ENCODE measurements at regions not wholly inside any gene's neighbourhood (a gene's known extent, or its start where the extent isn't known, plus 50 kb on each side); places are given as distances from the start of the nearest gene placed in this dataset.
"Not testable (repeated sequence)": the region's sequence is repeated elsewhere in the genome, so short reads cannot be mapped to it uniquely, and the experiment has no call there.

GRCh38 chr13:87322386-87322785 lies 348.8 kb upstream of the SLITRK5 start:
- WGBS, 2 donors = 20 to 26% methylated on average over 3 of the region's 3 CpGs

GRCh38 chr13:87324558-87324957 lies 346.6 kb upstream of the SLITRK5 start:
- Histone ChIP-seq H3K4me1 (ENCODE audit: control insufficient read depth in 1 of 2, insufficient read depth in 2 of 2, low read length in 2 of 2) (no peaks in the 10 kb centered on the region), H3K36me3 (ENCODE audit: control insufficient read depth in 1 of 2, insufficient read depth in 2 of 2, low read length in 1 of 2) (no peaks in the 10 kb centered on the region), H3K27me3 (ENCODE audit: control insufficient read depth in 1 of 2, insufficient read depth in 2 of 2, low read length in 1 of 2) (no peaks in the 10 kb centered on the region), H3K4me3 (ENCODE audit: low read length in 2 of 2) (no peak overlapping the region), H3K9me3 (ENCODE audit: control insufficient read depth, low read length) (no peaks in the 10 kb centered on the region), H3K27ac (ENCODE audit: low read depth in 1 of 2, low read length in 2 of 2) (no peak overlapping the region)
- 68 to 70% methylated on average over 3 of the region's 3 CpGs for WGBS, 2 donors
- ATAC-seq (ENCODE audit: low FRiP score) (no peak), DNase-seq (no peak)
- intact Hi-C loops (cut with DNase I) = no loop called here

More at GRCh38 chr13:87322386-87322785, 348.8 kb upstream of the SLITRK5 start:
- no peak overlapping the region for H3K27ac ChIP-seq (ENCODE audit: low read depth in 1 of 2, low read length in 2 of 2)
- intact Hi-C loops (cut with DNase I) = no loop called here
- H3K9me3 ChIP-seq (ENCODE audit: control insufficient read depth, low read length) = no peaks in the 10 kb centered on the region
- no peaks in the 10 kb centered on the region for H3K36me3 ChIP-seq (ENCODE audit: control insufficient read depth in 1 of 2, insufficient read depth in 2 of 2, low read length in 1 of 2)
- no peaks in the 10 kb centered on the region for H3K4me1 ChIP-seq (ENCODE audit: control insufficient read depth in 1 of 2, insufficient read depth in 2 of 2, low read length in 2 of 2)
- no peak for ATAC-seq (ENCODE audit: low FRiP score)
- no peak for DNase-seq
- H3K27me3 ChIP-seq (ENCODE audit: control insufficient read depth in 1 of 2, insufficient read depth in 2 of 2, low read length in 1 of 2) = no peaks in the 10 kb centered on the region
- no peak overlapping the region for H3K4me3 ChIP-seq (ENCODE audit: low read length in 2 of 2)

- peaks cover 2% of the 10 kb centered on the region for H3K9me3 ChIP-seq (ENCODE audit: control insufficient read depth, low read length)
- H3K36me3 ChIP-seq (ENCODE audit: control insufficient read depth in 1 of 2, insufficient read depth in 2 of 2, low read length in 1 of 2) = no peaks in the 10 kb centered on the region
- no peaks in the 10 kb centered on the region for H3K27me3 ChIP-seq (ENCODE audit: control insufficient read depth in 1 of 2, insufficient read depth in 2 of 2, low read length in 1 of 2)
- no peaks in the 10 kb centered on the region for H3K4me1 ChIP-seq (ENCODE audit: control insufficient read depth in 1 of 2, insufficient read depth in 2 of 2, low read length in 2 of 2)
- no peak overlapping the region for H3K27ac ChIP-seq (ENCODE audit: low read depth in 1 of 2, low read length in 2 of 2)
- ATAC-seq (ENCODE audit: low FRiP score) (no peak), DNase-seq (no peak)
- WGBS, 2 donors = 53 to 56% methylated on average over 3 of the region's 3 CpGs
- intact Hi-C loops (cut with DNase I) = no loop called here
- H3K4me3 ChIP-seq (ENCODE audit: low read length in 2 of 2) = no peak overlapping the region
Measured at GRCh38 chr13:87331178-87331577, 340.0 kb upstream of the SLITRK5 start.

- 76 to 82% methylated on average over 5 of the region's 5 CpGs for WGBS, 2 donors
- intact Hi-C loops (cut with DNase I) = no loop called here
Measured at GRCh38 chr13:87333599-87333998, 337.6 kb upstream of the SLITRK5 start.

GRCh38 chr13:87334176-87334575 lies 337.0 kb upstream of the SLITRK5 start:
- Histone ChIP-seq H3K27me3 (ENCODE audit: control insufficient read depth in 1 of 2, insufficient read depth in 2 of 2, low read length in 1 of 2) (no peaks in the 10 kb centered on the region), H3K27ac (ENCODE audit: low read depth in 1 of 2, low read length in 2 of 2) (no peak overlapping the region), H3K9me3 (ENCODE audit: control insufficient read depth, low read length) (peaks cover 2% of the 10 kb centered on the region), H3K36me3 (ENCODE audit: control insufficient read depth in 1 of 2, insufficient read depth in 2 of 2, low read length in 1 of 2) (no peaks in the 10 kb centered on the region), H3K4me3 (ENCODE audit: low read length in 2 of 2) (no peak overlapping the region), H3K4me1 (ENCODE audit: control insufficient read depth in 1 of 2, insufficient read depth in 2 of 2, low read length in 2 of 2) (no peaks in the 10 kb centered on the region)
- intact Hi-C loops (cut with DNase I) = no loop called here
- ATAC-seq (ENCODE audit: low FRiP score) (no peak), DNase-seq (no peak)
- 92% methylated on average over 8 of the region's 8 CpGs for WGBS, 2 donors

More at GRCh38 chr13:87333599-87333998, 337.6 kb upstream of the SLITRK5 start:
- Histone ChIP-seq H3K36me3 (ENCODE audit: control insufficient read depth in 1 of 2, insufficient read depth in 2 of 2, low read length in 1 of 2) (no peaks in the 10 kb centered on the region), H3K27ac (ENCODE audit: low read depth in 1 of 2, low read length in 2 of 2) (no peak overlapping the region), H3K9me3 (ENCODE audit: control insufficient read depth, low read length) (peaks cover 2% of the 10 kb centered on the region), H3K27me3 (ENCODE audit: control insufficient read depth in 1 of 2, insufficient read depth in 2 of 2, low read length in 1 of 2) (no peaks in the 10 kb centered on the region), H3K4me3 (ENCODE audit: low read length in 2 of 2) (no peak overlapping the region), H3K4me1 (ENCODE audit: control insufficient read depth in 1 of 2, insufficient read depth in 2 of 2, low read length in 2 of 2) (no peaks in the 10 kb centered on the region)
- ATAC-seq (ENCODE audit: low FRiP score) (no peak), DNase-seq (no peak)

GRCh38 chr13:87336346-87336889 lies 334.8 kb upstream of the SLITRK5 start:
- ATAC-seq (ENCODE audit: low FRiP score); H3K27me3 ChIP-seq (ENCODE audit: control insufficient read depth in 1 of 2, insufficient read depth in 2 of 2, low read length in 1 of 2); H3K9me3 ChIP-seq (ENCODE audit: control insufficient read depth, low read length); H3K36me3 ChIP-seq (ENCODE audit: control insufficient read depth in 1 of 2, insufficient read depth in 2 of 2, low read length in 1 of 2); intact Hi-C loops (cut with DNase I); H3K4me3 ChIP-seq (ENCODE audit: low read length in 2 of 2); H3K4me1 ChIP-seq (ENCODE audit: control insufficient read depth in 1 of 2, insufficient read depth in 2 of 2, low read length in 2 of 2); DNase-seq; H3K27ac ChIP-seq (ENCODE audit: low read depth in 1 of 2, low read length in 2 of 2): not testable (repeated sequence)
- 45 to 56% methylated on average over 8 of the region's 8 CpGs for WGBS, 2 donors

- no peaks in the 10 kb centered on the region for H3K9me3 ChIP-seq (ENCODE audit: control insufficient read depth, low read length)
- no peak overlapping the region for H3K27ac ChIP-seq (ENCODE audit: low read depth in 1 of 2, low read length in 2 of 2)
- no peaks in the 10 kb centered on the region for H3K36me3 ChIP-seq (ENCODE audit: control insufficient read depth in 1 of 2, insufficient read depth in 2 of 2, low read length in 1 of 2)
- ATAC-seq (ENCODE audit: low FRiP score) (no peak), DNase-seq (no peak)
- WGBS, 2 donors = 68 to 70% methylated on average over 2 of the region's 2 CpGs
- intact Hi-C loops (cut with DNase I) = no loop called here
- no peak overlapping the region for H3K4me3 ChIP-seq (ENCODE audit: low read length in 2 of 2)
- H3K4me1 ChIP-seq (ENCODE audit: control insufficient read depth in 1 of 2, insufficient read depth in 2 of 2, low read length in 2 of 2) = no peaks in the 10 kb centered on the region
- H3K27me3 ChIP-seq (ENCODE audit: control insufficient read depth in 1 of 2, insufficient read depth in 2 of 2, low read length in 1 of 2) = no peaks in the 10 kb centered on the region
Measured at GRCh38 chr13:87344176-87344575, 327.0 kb upstream of the SLITRK5 start.

GRCh38 chr13:87355451-87355850 lies 315.7 kb upstream of the SLITRK5 start:
- DNase-seq (no peak), ATAC-seq (ENCODE audit: low FRiP score) (no peak)
- H3K36me3 ChIP-seq (ENCODE audit: control insufficient read depth in 1 of 2, insufficient read depth in 2 of 2, low read length in 1 of 2) = no peaks in the 10 kb centered on the region
- no peaks in the 10 kb centered on the region for H3K4me1 ChIP-seq (ENCODE audit: control insufficient read depth in 1 of 2, insufficient read depth in 2 of 2, low read length in 2 of 2)
- no peaks in the 10 kb centered on the region for H3K27me3 ChIP-seq (ENCODE audit: control insufficient read depth in 1 of 2, insufficient read depth in 2 of 2, low read length in 1 of 2)
- H3K27ac ChIP-seq (ENCODE audit: low read depth in 1 of 2, low read length in 2 of 2) = no peak overlapping the region
- intact Hi-C loops (cut with DNase I) = no loop called here
- 47 to 49% methylated on average over 6 of the region's 6 CpGs for WGBS, 2 donors
- no peaks in the 10 kb centered on the region for H3K9me3 ChIP-seq (ENCODE audit: control insufficient read depth, low read length)
- no peak overlapping the region for H3K4me3 ChIP-seq (ENCODE audit: low read length in 2 of 2)

GRCh38 chr13:87356314-87356713 lies 314.9 kb upstream of the SLITRK5 start:
- no peak overlapping the region for H3K27ac ChIP-seq (ENCODE audit: low read depth in 1 of 2, low read length in 2 of 2)
- DNase-seq (no peak), ATAC-seq (ENCODE audit: low FRiP score) (no peak)
- no peaks in the 10 kb centered on the region for H3K4me1 ChIP-seq (ENCODE audit: control insufficient read depth in 1 of 2, insufficient read depth in 2 of 2, low read length in 2 of 2)
- intact Hi-C loops (cut with DNase I) = no loop called here
- 73 to 79% methylated on average over 8 of the region's 8 CpGs for WGBS, 2 donors
- H3K27me3 ChIP-seq (ENCODE audit: control insufficient read depth in 1 of 2, insufficient read depth in 2 of 2, low read length in 1 of 2) = no peaks in the 10 kb centered on the region
- no peaks in the 10 kb centered on the region for H3K36me3 ChIP-seq (ENCODE audit: control insufficient read depth in 1 of 2, insufficient read depth in 2 of 2, low read length in 1 of 2)
- no peaks in the 10 kb centered on the region for H3K9me3 ChIP-seq (ENCODE audit: control insufficient read depth, low read length)
- H3K4me3 ChIP-seq (ENCODE audit: low read length in 2 of 2) = no peak overlapping the region
